Neural progenitor cell (in vitro differentiated cells): ENCODE measurements at regions not wholly inside any gene's neighbourhood (a gene's known extent, or its start where the extent isn't known, plus 50 kb on each side); places are given as distances from the start of the nearest gene placed in this dataset.

Experiments used
- EZH2 ChIP-seq: fragments of 200-600 bp; sonication (generic); IDR thresholded peaks from 2 replicates; pipeline ENCODE4 v1.6.1; 2017; ENCODE audit warnings: antibody characterized with exemption, mild to moderate bottlenecking, moderate library complexity
- TF ChIP-seq, protein P1 (sequence below): fragments of 200-600 bp; sonication (generic); IDR thresholded peaks from 2 replicates; pipeline ENCODE4 v1.5.1; 2017; ENCODE audit warnings: antibody characterized with exemption, mild to moderate bottlenecking

DNA sequence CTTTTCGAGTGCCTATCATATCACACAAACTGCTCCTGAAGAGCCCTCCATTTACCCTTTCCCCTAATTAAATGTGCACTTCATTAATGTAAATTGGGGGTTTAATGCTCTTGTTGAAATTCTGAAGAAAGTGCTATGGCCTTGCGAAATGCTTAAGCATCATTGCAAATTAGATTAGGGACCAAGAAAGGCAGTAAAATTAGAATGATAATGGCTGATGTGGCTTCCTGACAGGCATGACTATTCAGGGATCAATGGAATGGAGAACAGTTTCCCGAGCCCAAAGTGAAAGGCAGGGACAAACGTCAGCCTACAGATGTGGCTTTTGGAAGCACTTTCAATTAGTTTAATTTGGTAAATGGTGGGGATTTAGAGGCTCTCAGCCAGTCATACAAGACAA lies 120.1 kb downstream of the NKX6-1 start:
- TF ChIP-seq, protein P1, sequence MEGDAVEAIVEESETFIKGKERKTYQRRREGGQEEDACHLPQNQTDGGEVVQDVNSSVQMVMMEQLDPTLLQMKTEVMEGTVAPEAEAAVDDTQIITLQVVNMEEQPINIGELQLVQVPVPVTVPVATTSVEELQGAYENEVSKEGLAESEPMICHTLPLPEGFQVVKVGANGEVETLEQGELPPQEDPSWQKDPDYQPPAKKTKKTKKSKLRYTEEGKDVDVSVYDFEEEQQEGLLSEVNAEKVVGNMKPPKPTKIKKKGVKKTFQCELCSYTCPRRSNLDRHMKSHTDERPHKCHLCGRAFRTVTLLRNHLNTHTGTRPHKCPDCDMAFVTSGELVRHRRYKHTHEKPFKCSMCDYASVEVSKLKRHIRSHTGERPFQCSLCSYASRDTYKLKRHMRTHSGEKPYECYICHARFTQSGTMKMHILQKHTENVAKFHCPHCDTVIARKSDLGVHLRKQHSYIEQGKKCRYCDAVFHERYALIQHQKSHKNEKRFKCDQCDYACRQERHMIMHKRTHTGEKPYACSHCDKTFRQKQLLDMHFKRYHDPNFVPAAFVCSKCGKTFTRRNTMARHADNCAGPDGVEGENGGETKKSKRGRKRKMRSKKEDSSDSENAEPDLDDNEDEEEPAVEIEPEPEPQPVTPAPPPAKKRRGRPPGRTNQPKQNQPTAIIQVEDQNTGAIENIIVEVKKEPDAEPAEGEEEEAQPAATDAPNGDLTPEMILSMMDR: no peak
- TF ChIP-seq EZH2: no peak
